ENCODE measurements at regions not wholly inside any gene's neighbourhood (a gene's known extent, or its start where the extent isn't known, plus 50 kb on each side); places are given as distances from the start of the nearest gene placed in this dataset.
"Not testable (repeated sequence)": the region's sequence is repeated elsewhere in the genome, so short reads cannot be mapped to it uniquely, and the experiment has no call there.

DNA sequence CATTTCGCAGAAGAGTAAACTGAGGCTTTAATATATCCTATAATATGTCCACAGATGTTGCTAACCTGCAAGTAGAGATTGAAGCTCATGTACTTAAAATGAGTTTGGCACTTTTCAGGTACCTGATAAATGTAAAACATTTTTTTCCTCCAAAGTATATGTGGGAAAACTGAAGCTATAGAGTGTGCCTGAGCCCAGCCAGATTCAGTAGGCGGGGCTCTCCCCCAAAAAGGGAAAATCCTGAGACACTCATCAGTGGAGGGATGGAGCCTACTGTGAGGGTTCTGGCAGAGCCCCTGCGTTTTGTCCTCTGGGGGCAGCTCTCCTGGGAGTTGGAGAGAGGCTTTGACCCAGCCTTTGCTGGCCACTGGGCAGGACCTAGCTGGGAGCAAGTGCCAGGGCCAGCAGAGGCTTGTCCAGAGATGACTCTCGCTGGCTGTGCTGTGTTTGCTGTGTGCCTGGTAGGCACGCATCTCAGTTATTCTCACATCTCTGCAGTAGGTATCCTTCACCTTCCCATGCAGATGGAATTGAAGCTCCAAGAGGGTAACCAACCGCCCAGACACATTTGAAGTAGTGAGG is 81.1 kb upstream of the SPRY4 start:
- no peak for DNase-seq (ENCODE audit: low read depth)

DNA sequence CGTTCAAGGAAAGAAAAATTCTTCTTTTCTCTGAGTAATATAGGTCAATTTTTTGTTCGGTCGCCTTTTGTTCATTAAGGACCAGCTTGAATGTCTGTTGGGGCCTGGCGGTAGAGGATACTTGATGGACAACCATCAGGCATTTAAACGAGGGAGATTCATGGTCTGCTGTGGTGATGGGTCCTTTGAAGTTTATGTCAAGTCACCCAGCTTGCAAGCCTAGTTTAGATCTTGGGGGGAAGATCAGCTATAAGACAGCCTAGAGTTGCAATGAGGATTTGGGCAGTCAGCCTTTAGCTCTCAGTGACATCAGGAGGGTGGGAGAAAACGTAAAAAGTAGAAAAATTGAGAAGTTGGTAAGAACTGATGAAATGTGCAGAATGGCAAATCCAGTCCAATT is 80.2 kb upstream of the SPRY4 start:
- no peak for DNase-seq (ENCODE audit: low read depth)

DNA sequence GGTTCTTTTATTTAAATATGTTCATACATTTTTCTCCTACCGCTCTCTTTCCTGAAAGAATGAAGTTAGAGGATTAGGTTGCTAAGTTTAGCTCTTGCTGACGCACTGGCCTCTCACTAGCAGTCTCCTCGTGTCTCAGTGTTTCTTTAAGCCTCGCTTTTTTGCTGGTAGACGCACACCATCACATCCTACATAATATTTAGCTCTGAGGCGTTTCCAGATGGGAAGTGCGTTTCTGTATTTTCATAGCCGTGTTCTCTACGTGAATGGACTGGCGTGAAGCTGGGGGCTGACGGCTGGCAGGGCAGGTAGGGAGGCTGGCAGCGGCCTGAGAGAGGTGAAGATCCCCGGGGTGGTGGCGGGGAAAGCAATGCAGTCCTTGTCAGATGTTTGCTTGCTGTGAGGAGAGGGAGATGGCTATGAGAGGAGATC is 79.2 kb upstream of the SPRY4 start:
- no peak for DNase-seq (ENCODE audit: low read depth)

DNA sequence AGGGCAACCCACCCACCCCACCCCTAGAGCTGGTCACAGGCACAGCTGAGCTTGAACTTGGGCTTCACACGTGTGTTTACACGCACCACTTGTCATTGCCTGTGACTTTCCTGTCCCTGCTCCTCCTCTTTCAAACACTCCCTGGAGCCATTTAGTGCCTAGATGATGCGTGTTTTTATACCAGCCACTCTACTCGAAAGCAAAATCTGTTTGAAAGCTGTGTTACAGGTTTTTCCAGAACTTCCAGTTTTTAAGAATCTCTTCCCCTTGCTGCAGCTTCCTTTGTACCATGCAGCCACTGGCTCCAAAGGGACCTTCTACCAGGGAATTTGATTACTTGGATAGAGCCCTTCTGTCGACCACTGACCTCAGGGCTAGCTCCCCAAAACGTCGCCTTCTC is 78.8 kb upstream of the SPRY4 start:
- no peak for DNase-seq (ENCODE audit: low read depth)

DNA sequence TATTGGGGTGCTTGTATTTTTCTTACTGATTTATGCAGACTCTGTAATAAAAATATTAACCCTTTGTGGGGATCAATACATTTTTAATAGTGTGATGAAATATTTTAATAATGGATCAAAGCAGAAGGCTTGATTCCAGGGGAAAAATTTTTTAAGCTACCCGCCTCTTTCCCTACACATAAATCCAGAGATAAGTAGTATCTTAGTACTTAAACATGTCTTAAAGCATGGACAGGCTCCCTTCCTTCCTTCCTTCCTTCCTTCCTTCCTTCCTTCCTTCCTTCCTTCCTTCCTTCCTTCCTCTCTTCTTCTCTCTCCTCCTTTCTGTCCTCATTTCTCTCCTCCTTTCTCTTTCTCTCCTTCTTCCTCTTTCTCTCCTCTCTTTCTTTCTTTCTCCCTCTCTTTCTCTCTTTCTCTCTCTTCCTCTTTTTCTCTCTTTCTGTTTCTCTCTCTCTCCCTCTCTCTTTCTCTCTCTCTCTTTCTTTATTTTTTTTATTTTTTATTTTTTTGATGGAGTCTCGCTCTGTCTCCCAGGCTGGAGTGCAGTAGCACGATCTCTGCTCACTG is 78.0 kb upstream of the SPRY4 start:
- DNase-seq (ENCODE audit: low read depth) = no peak

DNA sequence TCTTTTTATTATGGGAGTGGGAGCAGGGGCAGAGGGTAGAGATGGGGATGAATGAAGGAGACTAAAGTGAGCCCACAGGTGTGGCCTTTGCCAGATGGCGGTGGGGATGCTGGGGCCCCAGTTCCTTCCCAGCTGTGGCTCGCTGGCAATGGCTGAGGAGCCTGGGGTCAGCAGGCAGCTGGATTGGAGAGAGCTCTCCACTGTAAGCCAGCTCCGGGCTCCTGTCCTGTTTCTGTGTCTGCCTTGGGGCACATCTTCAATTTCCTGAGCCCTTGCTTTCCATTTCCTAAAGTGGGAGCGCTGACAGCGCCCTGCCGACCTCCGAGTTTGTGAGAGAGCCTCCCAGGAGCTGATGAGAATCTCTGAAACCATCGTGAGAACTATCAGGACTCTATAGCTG is 75.6 kb upstream of the SPRY4 start:
- DNase-seq (ENCODE audit: low read depth) = no peak

DNA sequence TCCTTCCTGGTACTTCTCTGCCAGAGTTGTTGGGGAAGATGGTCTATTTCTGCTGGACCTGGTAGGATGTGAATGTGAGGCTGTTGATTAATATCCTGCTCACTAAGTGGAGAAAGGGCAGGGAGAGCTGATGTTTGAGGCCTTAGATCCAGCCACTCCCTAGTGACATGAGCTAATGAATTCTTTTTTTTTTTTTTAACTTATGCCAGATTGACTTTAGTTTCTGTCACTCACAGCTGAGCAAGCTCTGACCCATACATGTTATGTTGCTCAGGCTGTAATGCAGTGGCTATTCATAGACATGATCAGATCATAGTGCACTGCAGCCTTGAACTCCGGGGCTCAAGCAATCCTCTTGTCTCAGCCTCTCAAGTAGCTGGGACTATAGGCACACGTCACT is 75.1 kb upstream of the SPRY4 start:
- DNase-seq (ENCODE audit: low read depth) = no peak

DNA sequence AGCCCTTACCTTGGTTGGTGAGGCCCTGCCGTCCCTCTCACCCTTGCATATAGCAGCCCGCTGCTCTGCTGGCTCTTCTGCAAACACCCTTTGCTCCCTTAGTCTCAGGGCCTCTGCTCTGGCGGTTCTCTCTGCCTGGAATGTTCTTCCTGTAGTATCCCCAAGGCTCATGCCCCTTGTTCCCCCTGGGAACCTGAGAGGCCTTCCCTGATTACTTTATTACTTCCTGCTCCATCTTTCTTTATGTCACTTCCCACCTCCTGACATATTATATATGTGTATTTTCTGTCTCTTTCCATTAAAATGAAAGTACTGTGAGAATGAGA is 73.9 kb upstream of the SPRY4 start:
- no peak for DNase-seq (ENCODE audit: low read depth)

DNA sequence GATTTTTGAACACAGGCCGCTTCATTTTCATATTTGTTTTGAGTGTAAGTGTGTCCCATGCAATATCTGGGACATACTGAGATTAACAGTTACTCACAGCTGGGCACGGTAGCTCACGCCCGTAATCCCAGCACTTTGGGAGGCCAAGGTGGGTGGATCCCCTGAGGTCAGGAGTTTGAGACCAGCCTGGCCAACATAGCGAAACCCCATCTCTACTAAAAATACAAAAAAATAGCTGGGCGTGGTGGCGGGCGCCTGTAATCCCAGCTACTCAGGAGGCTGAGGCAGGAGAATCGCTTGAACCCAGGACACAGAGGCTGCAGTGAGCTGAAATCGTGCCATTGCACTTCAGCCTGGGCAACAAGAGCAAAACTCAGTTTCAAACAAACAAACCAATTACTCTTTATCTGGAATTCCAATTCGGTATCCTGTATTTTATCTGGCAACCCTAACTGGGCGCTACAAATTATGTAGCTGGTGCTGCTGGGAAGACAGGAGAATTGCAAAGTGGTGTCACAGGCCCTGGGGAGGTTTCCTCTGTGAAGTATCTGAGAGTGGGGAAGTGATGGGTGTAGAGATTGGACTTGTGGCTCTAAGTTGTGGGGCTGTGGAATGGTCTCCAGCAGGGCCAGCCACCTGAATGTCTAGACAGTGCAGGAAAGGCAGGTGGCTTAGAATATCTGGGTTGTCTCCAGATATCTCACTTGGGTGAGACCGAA is 73.3 kb upstream of the SPRY4 start:
- DNase-seq (ENCODE audit: low read depth) = not testable (repeated sequence)

DNA sequence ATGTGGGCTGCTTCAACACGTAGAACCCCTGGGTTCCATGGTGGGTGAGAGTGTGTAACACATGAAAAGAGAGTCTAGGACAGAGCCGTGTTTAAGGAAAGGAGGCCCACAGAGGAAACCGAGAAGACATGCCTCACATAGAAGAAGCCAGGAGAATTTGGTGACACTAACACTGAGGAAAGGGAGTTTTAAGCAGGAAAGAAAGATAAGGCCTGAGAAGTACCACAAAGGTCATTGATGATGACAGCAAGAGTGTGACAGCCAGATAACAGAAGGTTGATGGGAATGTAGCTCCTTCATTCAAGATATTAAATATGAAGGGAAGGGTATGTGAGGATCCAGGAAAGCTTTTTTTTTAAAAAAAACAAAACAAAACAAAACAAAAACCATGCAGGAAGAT is 72.4 kb upstream of the SPRY4 start:
- no peak for DNase-seq (ENCODE audit: low read depth)

DNA sequence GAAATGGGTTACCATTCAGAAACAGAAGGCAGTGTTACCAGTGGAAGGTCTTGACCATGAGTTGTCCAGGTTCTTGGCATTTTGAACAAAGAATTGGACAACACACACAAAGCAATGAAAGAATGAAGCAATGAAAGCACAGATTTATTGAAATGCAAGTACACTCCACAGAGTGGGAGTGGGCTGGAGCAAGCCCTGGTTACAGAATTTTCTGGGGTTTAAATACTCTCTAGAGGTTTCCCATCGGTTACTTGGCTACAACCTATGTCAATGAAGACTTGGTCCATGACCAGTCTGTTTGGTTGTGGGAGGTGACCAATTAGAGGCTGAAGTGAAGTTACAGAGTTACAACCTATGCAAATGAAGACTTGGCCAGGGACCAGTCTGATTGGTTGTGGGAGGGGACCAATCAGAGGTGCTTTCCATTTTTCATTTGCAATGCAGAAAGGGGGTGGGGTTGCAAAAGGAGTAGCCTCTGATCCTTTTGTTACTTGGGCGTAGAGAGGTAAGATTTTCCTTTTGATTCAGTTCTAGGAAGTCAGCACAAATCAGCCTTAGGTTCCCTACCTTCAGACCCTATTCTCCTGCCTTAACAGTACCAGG is 71.7 kb upstream of the SPRY4 start:
- no peak for DNase-seq (ENCODE audit: low read depth)

DNA sequence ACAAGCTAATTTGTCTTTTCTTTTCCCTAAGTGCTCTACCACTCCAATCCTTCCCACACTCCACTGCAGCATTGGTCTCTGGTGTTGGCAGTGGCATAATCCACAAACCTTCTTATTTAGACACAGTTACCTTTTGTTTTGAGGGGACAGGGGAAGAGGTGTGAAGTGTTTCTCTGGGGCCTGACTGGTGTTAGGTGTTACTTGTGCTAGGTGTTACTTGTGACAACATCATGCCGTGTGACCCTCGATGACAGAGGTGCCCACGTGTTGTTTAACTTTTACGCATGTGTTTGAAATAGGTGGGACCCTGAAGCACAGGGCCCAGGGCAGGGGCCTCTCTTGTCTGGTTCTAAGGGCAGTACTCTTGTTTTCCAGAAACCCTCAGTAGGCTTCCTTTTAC is 70.5 kb upstream of the SPRY4 start:
- no peak for DNase-seq (ENCODE audit: low read depth)

DNA sequence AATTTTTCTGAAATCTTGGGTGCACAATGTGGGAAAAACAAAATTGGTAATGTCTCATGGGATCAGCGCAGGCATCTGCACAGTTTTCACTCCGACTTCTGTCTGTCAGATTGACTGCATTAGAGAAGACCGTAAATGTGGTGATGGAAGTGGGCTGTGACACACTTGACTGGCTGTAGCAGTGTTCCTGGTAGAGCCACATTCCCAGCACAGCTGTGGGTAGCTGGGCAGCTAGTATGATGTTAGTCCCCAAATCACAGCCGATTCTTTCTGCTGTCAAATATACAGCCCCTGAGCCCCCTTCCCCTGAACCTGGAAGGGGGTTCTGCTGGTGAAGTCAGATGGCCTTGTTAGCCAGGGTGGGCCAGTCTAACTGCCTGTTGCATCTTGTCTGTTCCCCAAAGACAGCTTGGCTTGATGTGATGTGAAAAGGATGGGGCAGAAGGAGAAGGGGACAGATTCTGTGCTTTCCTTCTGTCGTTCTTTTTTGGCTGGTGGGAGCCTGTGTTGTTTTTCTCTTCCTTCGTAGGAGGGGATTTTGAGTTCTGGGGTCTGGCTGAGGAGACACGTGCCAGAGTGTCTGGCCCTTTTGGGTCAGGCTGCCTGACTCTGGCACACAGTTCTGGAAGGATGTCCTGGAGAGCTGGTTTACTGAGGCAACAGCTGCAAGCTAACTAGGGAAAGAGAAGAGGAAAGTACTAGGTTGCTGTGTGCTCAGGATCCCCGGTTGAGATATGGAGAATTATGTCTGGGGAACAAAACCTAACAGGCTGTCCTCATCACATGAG is 66.4 kb upstream of the SPRY4 start:
- DNase-seq (ENCODE audit: low read depth) = no peak

DNA sequence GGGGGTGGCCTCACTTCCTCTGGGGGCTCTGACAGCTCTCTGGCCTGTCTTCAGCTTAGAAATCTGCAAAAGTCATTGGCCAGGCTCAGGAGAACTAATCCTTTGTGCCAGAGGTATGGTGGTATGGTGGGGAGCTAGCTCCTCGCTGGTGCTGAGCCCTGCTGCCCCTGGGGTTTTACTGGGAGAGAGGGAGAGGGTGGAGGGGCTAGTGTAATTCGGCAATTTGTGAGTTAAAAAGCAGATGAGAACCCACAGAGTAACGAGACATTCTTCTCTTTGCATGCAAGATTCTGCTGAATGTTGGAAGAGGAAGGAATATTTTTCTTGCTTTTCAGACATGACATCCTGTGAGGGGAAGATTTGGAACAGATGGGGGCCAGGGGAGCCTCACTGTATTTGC is 65.5 kb upstream of the SPRY4 start:
- no peak for DNase-seq (ENCODE audit: low read depth)

DNA sequence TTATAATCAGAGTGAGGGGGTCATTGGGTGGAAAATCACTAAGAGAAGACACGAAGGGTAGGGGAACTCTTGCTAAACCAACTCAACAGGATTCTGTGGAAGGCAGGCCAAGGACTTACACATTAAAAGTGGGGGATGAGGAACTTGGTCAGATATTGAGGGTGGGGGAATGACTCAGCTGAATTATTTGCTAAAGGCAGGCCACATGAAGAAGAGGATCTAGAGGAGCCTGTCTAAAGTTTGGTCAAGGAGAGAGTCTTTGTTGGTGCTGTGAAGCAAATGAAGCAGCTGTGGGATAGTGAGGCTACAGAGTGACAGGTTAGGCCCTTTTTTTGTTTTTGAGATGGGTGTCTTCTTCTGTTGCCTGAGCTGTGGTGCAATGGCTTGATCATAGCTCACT is 63.9 kb upstream of the SPRY4 start:
- no peak for DNase-seq (ENCODE audit: low read depth)

DNA sequence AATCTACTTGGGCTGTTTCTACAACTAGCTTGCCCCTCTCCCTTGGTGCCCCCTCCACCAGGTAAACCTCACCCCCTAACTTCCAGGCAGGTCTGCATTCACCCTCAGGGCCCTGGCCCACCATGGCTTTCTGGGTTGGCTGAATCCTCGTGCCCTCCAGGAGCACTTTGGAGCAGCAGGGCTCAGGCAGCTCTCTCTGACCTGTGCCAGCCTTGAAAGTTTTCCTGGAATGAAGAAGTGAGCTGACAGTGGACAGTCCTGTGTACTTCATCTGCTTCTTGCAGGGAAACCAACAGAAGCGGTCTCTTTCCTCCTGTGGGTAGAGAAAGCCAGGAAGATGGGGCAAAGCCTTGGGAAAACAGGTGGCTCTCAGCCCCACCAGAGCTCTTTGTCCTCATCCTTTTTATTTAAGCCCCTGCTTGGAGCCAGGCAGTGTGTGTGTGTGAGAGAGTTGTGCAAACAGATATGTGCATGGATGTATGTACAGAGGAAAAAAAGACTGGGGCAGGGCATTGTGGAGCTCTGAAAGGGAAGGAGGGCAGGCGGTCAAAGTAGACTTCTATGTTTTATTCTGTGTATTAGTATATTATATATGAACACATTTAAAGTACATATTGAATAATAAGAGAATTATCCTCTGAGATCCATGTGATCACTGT is 62.3 kb upstream of the SPRY4 start:
- no peak for DNase-seq (ENCODE audit: low read depth)

DNA sequence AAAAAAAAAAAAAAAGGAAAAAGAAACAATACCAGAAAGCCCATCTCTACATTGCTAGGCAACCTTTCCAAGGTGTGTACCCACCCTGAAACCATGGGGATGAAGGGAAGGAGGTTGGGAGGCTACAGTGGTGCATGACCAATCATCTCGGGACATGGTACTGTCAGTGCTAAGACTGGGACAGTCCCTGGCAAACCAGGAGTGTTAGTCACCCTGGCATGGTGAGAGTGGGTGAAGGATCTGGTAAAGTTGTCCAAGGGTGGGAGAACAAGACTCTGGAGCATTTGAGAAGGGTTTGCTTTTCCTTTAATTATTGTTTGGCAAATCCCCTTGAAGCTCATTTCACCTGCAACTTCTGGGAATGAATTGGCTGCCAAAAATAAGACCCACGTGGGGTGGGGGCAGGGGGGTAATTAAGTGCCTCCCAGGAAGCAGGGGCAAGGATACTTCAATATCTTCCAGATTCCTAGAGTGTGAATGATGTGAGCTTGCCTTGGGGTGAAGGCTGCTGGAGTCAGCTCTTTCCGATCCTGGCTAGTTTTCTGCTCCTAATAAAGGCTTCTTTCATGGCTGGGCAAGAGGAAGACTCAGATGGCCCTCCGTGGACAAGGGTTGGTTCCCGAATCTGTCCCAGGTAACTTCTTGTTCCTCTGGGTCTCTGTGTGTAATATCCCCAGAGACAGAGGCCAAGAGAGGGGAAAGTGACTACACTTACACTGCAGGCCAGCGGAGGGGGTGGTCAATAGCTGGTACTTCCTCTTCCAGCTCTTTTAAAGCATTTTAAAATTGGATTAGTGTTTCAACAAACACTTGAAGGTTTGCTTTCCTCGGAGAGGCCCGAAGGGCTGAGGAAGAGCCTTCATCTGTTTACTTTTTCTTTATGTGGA is 61.6 kb upstream of the SPRY4 start:
- DNase-seq (ENCODE audit: low read depth) = no peak

DNA sequence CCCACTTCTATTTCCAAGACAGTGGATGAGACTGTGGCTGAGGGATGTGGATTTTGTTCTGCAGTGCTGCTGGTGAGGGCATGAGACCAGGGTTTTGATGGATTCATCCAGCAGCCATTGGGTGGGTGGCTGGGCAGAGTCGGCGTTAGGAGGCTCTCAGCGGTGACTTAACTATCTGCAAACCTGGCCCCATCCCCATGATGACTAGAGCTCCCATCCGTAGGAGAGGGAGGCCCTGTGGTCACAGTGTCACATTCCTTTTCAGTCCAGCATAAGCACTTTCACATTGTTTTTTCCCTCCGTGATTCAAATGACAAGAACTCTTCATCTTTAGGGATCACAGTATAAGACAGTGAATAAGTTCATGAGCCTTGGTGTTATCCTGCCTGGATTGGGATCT is 60.4 kb upstream of the SPRY4 start:
- peak; percentile 8 for DNase-seq (ENCODE audit: low read depth)

DNA sequence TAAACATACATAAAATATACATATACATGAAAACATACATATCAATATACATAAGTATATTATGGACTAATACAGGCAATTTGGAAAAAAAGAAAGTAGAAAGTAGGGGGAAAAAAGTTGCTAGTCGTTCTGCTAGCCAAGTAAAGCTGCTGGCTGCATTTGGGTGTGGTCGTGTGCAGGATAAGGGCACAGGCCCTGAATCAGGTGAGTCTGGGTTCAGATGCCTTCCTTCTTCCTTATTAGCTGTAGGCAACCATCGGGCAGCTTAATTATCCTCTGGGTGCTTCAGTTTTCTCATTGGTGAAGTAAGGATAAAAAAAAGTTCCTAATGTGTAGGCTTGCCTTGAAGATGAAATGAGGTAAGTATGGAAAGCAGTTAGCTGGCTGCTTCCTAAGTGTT is 59.2 kb upstream of the SPRY4 start:
- no peak for DNase-seq (ENCODE audit: low read depth)

DNA sequence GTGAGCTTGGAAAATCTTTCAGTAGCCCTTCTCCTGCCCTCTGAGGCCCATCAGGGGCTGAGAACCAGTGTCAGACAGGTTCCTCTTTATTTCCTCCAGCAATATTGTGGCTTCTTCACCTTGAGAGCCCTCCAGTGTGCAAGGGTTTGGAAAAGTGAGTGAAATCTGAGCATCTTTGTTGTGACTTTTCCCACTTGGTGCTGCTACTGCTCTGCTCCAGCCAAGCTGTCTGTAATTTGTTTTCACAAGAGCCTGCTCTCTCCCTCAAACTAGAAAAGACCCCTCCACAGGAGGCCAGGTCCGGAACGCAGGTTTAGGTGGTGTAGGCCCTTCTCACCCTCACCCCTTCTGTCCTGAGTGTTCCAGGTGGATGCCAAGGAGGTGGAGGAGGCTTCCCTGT is 57.4 kb upstream of the SPRY4 start:
- no peak for DNase-seq (ENCODE audit: low read depth)

Data from fibroblast of the conjunctiva (primary cell).